Activated T-helper 17 cell treated with anti-CD3 and anti-CD28 coated beads, Interleukin-2, amount 50 U/mL, for 72 hours (primary cell): ENCODE measurements at regions not wholly inside any gene's neighbourhood (a gene's known extent, or its start where the extent isn't known, plus 50 kb on each side); places are given as distances from the start of the nearest gene placed in this dataset.
"Not testable (repeated sequence)": the region's sequence is repeated elsewhere in the genome, so short reads cannot be mapped to it uniquely, and the experiment has no call there.

ENCODE experiments used
- ATAC-seq: fragments of 150-1000 bp; cut with Tn5 transposase; replicated peaks from 2 replicates; pipeline ENCODE4 v1.10.0; 2021; ENCODE audit warnings: mild to moderate bottlenecking, moderate library complexity
- H3K27ac Mint-ChIP-seq: one replicate; pipeline ENCODE4 v1.8.0; 2022; ENCODE audit warnings: mixed read lengths
- H3K27me3 Mint-ChIP-seq: one replicate; pipeline ENCODE4 v1.8.0; 2022; ENCODE audit warnings: mixed read lengths
- H3K36me3 Mint-ChIP-seq: one replicate; pipeline ENCODE4 v1.8.0; 2022; ENCODE audit warnings: low read depth, mild to moderate bottlenecking, mixed read lengths
- H3K4me1 Mint-ChIP-seq: one replicate; pipeline ENCODE4 v1.8.0; 2022; ENCODE audit warnings: mixed read lengths
- H3K4me3 Mint-ChIP-seq: one replicate; pipeline ENCODE4 v1.8.0; 2022; ENCODE audit warnings: mild to moderate bottlenecking, mixed read lengths
- H3K9me3 Mint-ChIP-seq: one replicate; pipeline ENCODE4 v1.8.0; 2022; ENCODE audit warnings: mixed read lengths

- H3K36me3 Mint-ChIP-seq: no peaks in the 10 kb centered on the region
- H3K4me3 Mint-ChIP-seq: no peak overlapping the region
- ATAC-seq: no peak
- no peaks in the 10 kb centered on the region for H3K27me3 Mint-ChIP-seq
- no peaks in the 10 kb centered on the region for H3K4me1 Mint-ChIP-seq
- H3K9me3 Mint-ChIP-seq: no peaks in the 10 kb centered on the region
- H3K27ac Mint-ChIP-seq: no peak overlapping the region
These were observed 187.8 kb downstream of the ZNF516 start for GRCh38 chr18:76307293-76307690.

GRCh38 chr18:76306685-76307292 lies 188.3 kb downstream of the ZNF516 start:
- Mint-ChIP-seq H3K4me1 (no peaks in the 10 kb centered on the region), H3K36me3 (no peaks in the 10 kb centered on the region), H3K27me3 (no peaks in the 10 kb centered on the region), H3K4me3 (no peak overlapping the region), H3K27ac (no peak overlapping the region), H3K9me3 (no peaks in the 10 kb centered on the region)
- ATAC-seq: no peak

GRCh38 chr18:76285866-76286265 lies 209.2 kb downstream of the ZNF516 start:
- no peaks in the 10 kb centered on the region for H3K4me1 Mint-ChIP-seq
- H3K27me3 Mint-ChIP-seq: no peaks in the 10 kb centered on the region
- no peak overlapping the region for H3K4me3 Mint-ChIP-seq
- no peaks in the 10 kb centered on the region for H3K36me3 Mint-ChIP-seq
- H3K9me3 Mint-ChIP-seq: peaks cover 5% of the 10 kb centered on the region
- no peak overlapping the region for H3K27ac Mint-ChIP-seq
- no peak for ATAC-seq

- ATAC-seq: no peak
These were observed 213.5 kb downstream of the ZNF516 start for GRCh38 chr18:76281565-76281964.

GRCh38 chr18:76277801-76278200 lies 217.2 kb downstream of the ZNF516 start:
- Mint-ChIP-seq H3K4me3 (no peak overlapping the region), H3K27me3 (no peaks in the 10 kb centered on the region), H3K4me1 (no peaks in the 10 kb centered on the region), H3K27ac (no peak overlapping the region), H3K36me3 (no peaks in the 10 kb centered on the region), H3K9me3 (peaks cover 5% of the 10 kb centered on the region)
- ATAC-seq: no peak

More at GRCh38 chr18:76281565-76281964, 213.5 kb downstream of the ZNF516 start:
- Mint-ChIP-seq H3K4me1 (no peaks in the 10 kb centered on the region), H3K4me3 (no peak overlapping the region), H3K9me3 (peaks cover 5% of the 10 kb centered on the region), H3K36me3 (no peaks in the 10 kb centered on the region), H3K27ac (peak overlapping the region; percentile 20), H3K27me3 (no peaks in the 10 kb centered on the region)

GRCh38 chr18:76275727-76276313 lies 219.2 kb downstream of the ZNF516 start:
- Mint-ChIP-seq H3K36me3 (no peaks in the 10 kb centered on the region), H3K27ac (no peak overlapping the region), H3K27me3 (no peaks in the 10 kb centered on the region), H3K4me1 (no peaks in the 10 kb centered on the region), H3K4me3 (no peak overlapping the region), H3K9me3 (no peaks in the 10 kb centered on the region)
- ATAC-seq: no peak

- Mint-ChIP-seq H3K9me3 (no peaks in the 10 kb centered on the region), H3K4me1 (no peaks in the 10 kb centered on the region), H3K27me3 (peaks cover 2% of the 10 kb centered on the region), H3K4me3 (no peak overlapping the region), H3K27ac (no peak overlapping the region), H3K36me3 (no peaks in the 10 kb centered on the region)
- peak; percentile 28 for ATAC-seq
These were observed 220.4 kb downstream of the ZNF516 start for GRCh38 chr18:76274468-76275289.

GRCh38 chr18:76273956-76274355 lies 221.1 kb downstream of the ZNF516 start:
- Mint-ChIP-seq H3K36me3 (no peaks in the 10 kb centered on the region), H3K4me1 (no peaks in the 10 kb centered on the region), H3K27ac (no peak overlapping the region), H3K9me3 (no peaks in the 10 kb centered on the region), H3K27me3 (peaks cover 3% of the 10 kb centered on the region), H3K4me3 (no peak overlapping the region)
- ATAC-seq: no peak

GRCh38 chr18:76273036-76273545 lies 222.0 kb downstream of the ZNF516 start:
- ATAC-seq: no peak
- H3K27ac Mint-ChIP-seq: no peak overlapping the region
- H3K4me1 Mint-ChIP-seq: no peaks in the 10 kb centered on the region
- no peaks in the 10 kb centered on the region for H3K9me3 Mint-ChIP-seq
- no peak overlapping the region for H3K4me3 Mint-ChIP-seq
- H3K36me3 Mint-ChIP-seq: no peaks in the 10 kb centered on the region
- H3K27me3 Mint-ChIP-seq: peaks cover 3% of the 10 kb centered on the region

- ATAC-seq, H3K36me3 Mint-ChIP-seq, H3K9me3 Mint-ChIP-seq, H3K4me3 Mint-ChIP-seq, H3K27me3 Mint-ChIP-seq, H3K27ac Mint-ChIP-seq, H3K4me1 Mint-ChIP-seq: not testable (repeated sequence)
These were observed 227.6 kb downstream of the ZNF516 start for GRCh38 chr18:76267423-76267822.

GRCh38 chr18:76266236-76266991 lies 228.6 kb downstream of the ZNF516 start:
- H3K4me3 Mint-ChIP-seq: no peak overlapping the region
- no peaks in the 10 kb centered on the region for H3K9me3 Mint-ChIP-seq
- H3K36me3 Mint-ChIP-seq: no peaks in the 10 kb centered on the region
- no peaks in the 10 kb centered on the region for H3K4me1 Mint-ChIP-seq
- no peak overlapping the region for H3K27ac Mint-ChIP-seq
- peaks cover 9% of the 10 kb centered on the region for H3K27me3 Mint-ChIP-seq
- ATAC-seq: no peak

GRCh38 chr18:76265497-76266235 lies 229.4 kb downstream of the ZNF516 start:
- no peak overlapping the region for H3K27ac Mint-ChIP-seq
- no peaks in the 10 kb centered on the region for H3K9me3 Mint-ChIP-seq
- no peak overlapping the region for H3K4me3 Mint-ChIP-seq
- H3K36me3 Mint-ChIP-seq: no peaks in the 10 kb centered on the region
- H3K27me3 Mint-ChIP-seq: peaks cover 9% of the 10 kb centered on the region
- no peaks in the 10 kb centered on the region for H3K4me1 Mint-ChIP-seq
- no peak for ATAC-seq

- Mint-ChIP-seq H3K27ac (no peak overlapping the region), H3K4me3 (no peak overlapping the region), H3K36me3 (no peaks in the 10 kb centered on the region), H3K9me3 (no peaks in the 10 kb centered on the region), H3K4me1 (no peaks in the 10 kb centered on the region), H3K27me3 (peaks cover 9% of the 10 kb centered on the region)
- no peak for ATAC-seq
These were observed 230.2 kb downstream of the ZNF516 start for GRCh38 chr18:76264876-76265250.
